WTC11 (cell line): ENCODE measurements at regions not wholly inside any gene's neighbourhood (a gene's known extent, or its start where the extent isn't known, plus 50 kb on each side); places are given as distances from the start of the nearest gene placed in this dataset.

ENCODE experiments used
- ATAC-seq: fragments of 200-7000 bp; cut with Tn5 transposase; 2 replicates; pipeline ENCODE4 v1.10.0; 2021; ENCODE audit warnings: mild to moderate bottlenecking, moderate library complexity
- CTCF ChIA-PET: fragments of 300-600 bp; sonication (Branson Sonifier 250); formaldehyde crosslinking; loops from one replicate; lab custom pipeline; 2021; ENCODE audit warnings: antibody characterized with exemption; lab: Charles Lee
- POLR2A ChIA-PET: fragments of 350-600 bp; sonication (Branson Sonifier 250); formaldehyde crosslinking; loops from one replicate; lab custom pipeline; 2021; ENCODE audit warnings: antibody characterized with exemption; lab: Charles Lee
- DNase-seq: peaks from one replicate; pipeline ENCODE4 v3.0.0; 2021; ENCODE audit warnings: low spot score
- H3K27ac Mint-ChIP-seq: 2 replicates; pipeline ENCODE4 v1.8.0; 2021; ENCODE audit warnings: mixed read lengths
- H3K27me3 Mint-ChIP-seq: 2 replicates; pipeline ENCODE4 v1.8.0; 2021; ENCODE audit warnings: low read depth, mild to moderate bottlenecking, moderate library complexity, mixed read lengths
- H3K36me3 Mint-ChIP-seq: 2 replicates; pipeline ENCODE4 v1.8.0; 2021; ENCODE audit warnings: mixed read lengths
- H3K4me1 Mint-ChIP-seq: 2 replicates; pipeline ENCODE4 v1.8.0; 2022; ENCODE audit warnings: mixed read lengths
- H3K4me3 Mint-ChIP-seq: 2 replicates; pipeline ENCODE4 v1.8.0; 2021; ENCODE audit warnings: mild to moderate bottlenecking, moderate library complexity, mixed read lengths
- H3K9me3 Mint-ChIP-seq: 2 replicates; pipeline ENCODE4 v1.8.0; 2021; ENCODE audit warnings: mixed read lengths
- ARID4B ChIP-seq: sonication (generic); formaldehyde crosslinking; IDR thresholded peaks from 2 replicates; pipeline ENCODE4 v1.8.0; 2023; ENCODE audit warnings: missing genetic modification reagents, mild to moderate bottlenecking, borderline replicate concordance
- ATF1 ChIP-seq: sonication (generic); formaldehyde crosslinking; IDR thresholded peaks from 2 replicates; pipeline ENCODE4 v1.8.1; 2023; ENCODE audit warnings: mild to moderate bottlenecking, moderate library complexity, missing genetic modification reagents
- ATF2 ChIP-seq: sonication (generic); formaldehyde crosslinking; IDR thresholded peaks from 2 replicates; pipeline ENCODE4 v1.8.1; 2022; ENCODE audit warnings: low read depth, missing genetic modification reagents, borderline replicate concordance
- ATF3 ChIP-seq: sonication (generic); formaldehyde crosslinking; conservative IDR thresholded peaks from 2 replicates; pipeline ENCODE4 v1.8.1; 2022; ENCODE audit warnings: mild to moderate bottlenecking, missing genetic modification reagents
- CBFB ChIP-seq: sonication (generic); formaldehyde crosslinking; IDR thresholded peaks from 2 replicates; pipeline ENCODE4 v1.8.1; 2022; ENCODE audit warnings: mild to moderate bottlenecking, low read depth, missing genetic modification reagents
- EMX1 ChIP-seq: fragments of 250-450 bp; sonication (Bioruptor Pico); IDR thresholded peaks from 2 replicates; pipeline ENCODE4 v1.8.0; 2021; ENCODE audit warnings: mild to moderate bottlenecking
- FOXK1 ChIP-seq: sonication (generic); formaldehyde crosslinking; IDR thresholded peaks from 2 replicates; pipeline ENCODE4 v1.8.0; 2022; ENCODE audit warnings: mild to moderate bottlenecking, moderate library complexity, missing genetic modification reagents
- FOXP1 ChIP-seq: sonication (generic); formaldehyde crosslinking; IDR thresholded peaks from 2 replicates; pipeline ENCODE4 v1.8.0; 2022; ENCODE audit warnings: missing genetic modification reagents, mild to moderate bottlenecking, moderate library complexity, borderline replicate concordance
- GABPB1 ChIP-seq: sonication (generic); formaldehyde crosslinking; IDR thresholded peaks from 2 replicates; pipeline ENCODE4 v1.8.1; 2023; ENCODE audit warnings: mild to moderate bottlenecking, missing genetic modification reagents
- GTF2I ChIP-seq: fragments of 250-450 bp; sonication (Bioruptor Pico); conservative IDR thresholded peaks from 2 replicates; pipeline ENCODE4 v1.4.0; 2021; ENCODE audit warnings: mild to moderate bottlenecking
- JUN ChIP-seq: sonication (generic); formaldehyde crosslinking; IDR thresholded peaks from 2 replicates; pipeline ENCODE4 v1.8.0; 2023; ENCODE audit warnings: mild to moderate bottlenecking, missing genetic modification reagents
- MXD4 ChIP-seq: fragments of 250-450 bp; sonication (Bioruptor Pico); IDR thresholded peaks from 2 replicates; pipeline ENCODE4 v1.8.0; 2021; ENCODE audit warnings: mild to moderate bottlenecking, moderate library complexity, borderline replicate concordance
- MYBL2 ChIP-seq: sonication (generic); formaldehyde crosslinking; IDR thresholded peaks from 2 replicates; pipeline ENCODE4 v1.8.1; 2023; ENCODE audit warnings: mild to moderate bottlenecking, moderate library complexity, missing genetic modification reagents
- NR3C1 ChIP-seq: sonication (generic); formaldehyde crosslinking; conservative IDR thresholded peaks from 2 replicates; pipeline ENCODE4 v1.8.1; 2023; ENCODE audit warnings: low read depth, mild to moderate bottlenecking, missing genetic modification reagents
- OVOL2 ChIP-seq: fragments of 250-450 bp; sonication (Bioruptor Pico); IDR thresholded peaks from 2 replicates; pipeline ENCODE4 v1.9.0; 2021; ENCODE audit warnings: mild to moderate bottlenecking, borderline replicate concordance
- PREB ChIP-seq: sonication (generic); formaldehyde crosslinking; IDR thresholded peaks from 2 replicates; pipeline ENCODE4 v1.8.1; 2022; ENCODE audit warnings: mild to moderate bottlenecking, missing genetic modification reagents, moderate library complexity, borderline replicate concordance
- SMAD4 ChIP-seq: sonication (generic); formaldehyde crosslinking; IDR thresholded peaks from 2 replicates; pipeline ENCODE4 v1.8.0; 2022; ENCODE audit warnings: mild to moderate bottlenecking, missing genetic modification reagents
- TCF7 ChIP-seq: sonication (generic); formaldehyde crosslinking; IDR thresholded peaks from 2 replicates; pipeline ENCODE4 v1.8.0; 2022; ENCODE audit warnings: mild to moderate bottlenecking, low read depth, missing genetic modification reagents, moderate library complexity
- USF2 ChIP-seq: sonication (generic); formaldehyde crosslinking; IDR thresholded peaks from 2 replicates; pipeline ENCODE4 v1.8.1; 2023; ENCODE audit warnings: mild to moderate bottlenecking, missing genetic modification reagents, moderate library complexity
- ZBTB43 ChIP-seq: sonication (generic); formaldehyde crosslinking; IDR thresholded peaks from 2 replicates; pipeline ENCODE4 v1.8.1; 2023; ENCODE audit warnings: mild to moderate bottlenecking, missing genetic modification reagents
- ZMAT4 ChIP-seq: fragments of 250-450 bp; sonication (Bioruptor Pico); IDR thresholded peaks from 2 replicates; pipeline ENCODE4 v1.9.0; 2021; ENCODE audit warnings: mild to moderate bottlenecking
- ZNF121 ChIP-seq: sonication (generic); formaldehyde crosslinking; IDR thresholded peaks from 2 replicates; pipeline ENCODE4 v1.8.0; 2023; ENCODE audit warnings: missing genetic modification reagents
- ZNF138 ChIP-seq: sonication (generic); formaldehyde crosslinking; conservative IDR thresholded peaks from 2 replicates; pipeline ENCODE4 v1.8.1; 2022; ENCODE audit warnings: mild to moderate bottlenecking, moderate library complexity, missing genetic modification reagents
- ZNF219 ChIP-seq: sonication (generic); formaldehyde crosslinking; IDR thresholded peaks from 2 replicates; pipeline ENCODE4 v1.8.0; 2023; ENCODE audit warnings: missing genetic modification reagents, mild to moderate bottlenecking, borderline replicate concordance
- ZNF396 ChIP-seq: fragments of 250-450 bp; sonication (Bioruptor Pico); IDR thresholded peaks from 2 replicates; pipeline ENCODE4 v1.8.0; 2021; ENCODE audit warnings: mild to moderate bottlenecking, moderate library complexity, borderline replicate concordance
- ZSCAN18 ChIP-seq: fragments of 250-450 bp; sonication (Bioruptor Pico); IDR thresholded peaks from 2 replicates; pipeline ENCODE4 v2.1.2; 2022; ENCODE audit warnings: mild to moderate bottlenecking, moderate library complexity

- Mint-ChIP-seq H3K36me3 (no peaks in the 10 kb centered on the region), H3K27me3 (no peaks in the 10 kb centered on the region), H3K9me3 (no peaks in the 10 kb centered on the region), H3K4me1 (peaks cover 27% of the 10 kb centered on the region), H3K4me3 (no peak overlapping the region), H3K27ac (no peak overlapping the region)
- POLR2A ChIA-PET = no interaction called here
- TF ChIP-seq ZSCAN18 (CRISPR knock-in tag) (no peak), ATF2 (CRISPR knock-in tag) (no peak), ATF3 (CRISPR knock-in tag) (no peak), JUN (no peak), ARID4B (CRISPR knock-in tag) (no peak), OVOL2 (CRISPR knock-in tag) (no peak), FOXP1 (no peak), MYBL2 (CRISPR knock-in tag) (no peak), ZMAT4 (no peak)
- CTCF ChIA-PET = no interaction called here
- ATAC-seq (no peak), DNase-seq (no peak)
These were observed 885.7 kb upstream of the CDH8 start for GRCh38 chr16:62921904-62922303.

GRCh38 chr16:62913924-62914323, 877.7 kb upstream of the CDH8 start:
- H3K36me3 Mint-ChIP-seq = peaks cover 13% of the 10 kb centered on the region
- H3K27me3 Mint-ChIP-seq = no peaks in the 10 kb centered on the region
- H3K4me3 Mint-ChIP-seq = no peak overlapping the region
- peaks cover 20% of the 10 kb centered on the region for H3K9me3 Mint-ChIP-seq
- H3K4me1 Mint-ChIP-seq = peaks cover 4% of the 10 kb centered on the region; the same call in 1 of the 2 replicates
- CTCF ChIA-PET = no interaction called here
- POLR2A ChIA-PET = no interaction called here
- ATAC-seq (no peak), DNase-seq (no peak)
- no peak overlapping the region for H3K27ac Mint-ChIP-seq
- TF ChIP-seq EMX1 (CRISPR knock-in tag) (no peak), ZBTB43 (CRISPR knock-in tag) (no peak), TCF7 (CRISPR knock-in tag) (no peak), PREB (CRISPR knock-in tag) (no peak), NR3C1 (CRISPR knock-in tag) (no peak), ZNF138 (no peak), ZNF219 (CRISPR knock-in tag) (no peak), CBFB (no peak), ZNF396 (no peak), ZNF121 (CRISPR knock-in tag) (no peak), ATF1 (CRISPR knock-in tag) (no peak), MXD4 (CRISPR knock-in tag) (no peak), GTF2I (no peak), SMAD4 (CRISPR knock-in tag) (no peak), FOXK1 (no peak), USF2 (no peak), GABPB1 (no peak)
